ENCODE measurements at regions not wholly inside any gene's neighbourhood (a gene's known extent, or its start where the extent isn't known, plus 50 kb on each side); places are given as distances from the start of the nearest gene placed in this dataset.

- Histone ChIP-seq H3K27ac (ENCODE audit: low read length) (no peak overlapping the region), H4K20me1 (ENCODE audit: insufficient read depth) (no peaks in the 10 kb centered on the region), H3K4me3 (ENCODE audit: low read length) (no peak overlapping the region), H3K79me2 (replicated peaks; ENCODE audit: insufficient read depth, low read length) (no peaks in the 10 kb centered on the region), H3K9me3 (ENCODE audit: low read length) (no peaks in the 10 kb centered on the region), H2AFZ (ENCODE audit: low read depth, low read length) (no peak overlapping the region), H3K9ac (ENCODE audit: low read length) (no peak overlapping the region), H3K27me3 (ENCODE audit: insufficient read depth, low read depth, low read length) (no peaks in the 10 kb centered on the region), H3K4me2 (ENCODE audit: low read length) (no peak overlapping the region), H3K36me3 (ENCODE audit: insufficient read depth, low read length) (no peaks in the 10 kb centered on the region), H3K9me2 (ENCODE audit: insufficient read depth, low read length) (no peaks in the 10 kb centered on the region), H3F3A (ENCODE audit: insufficient read depth, low read length, poor library complexity, severe bottlenecking) (no peaks in the 10 kb centered on the region)
- TF ChIP-seq EZH2 (IDR thresholded peaks at IDR 0.05; ENCODE audit: borderline replicate concordance, insufficient read depth, low read length, poor library complexity, severe bottlenecking) (no peak), SMC3 (conservative IDR thresholded peaks at IDR 0.05; ENCODE audit: poor library complexity) (no peak)
These were observed 260.0 kb upstream of the ST8SIA4 start for GRCh38 chr5:101163088-101163487.

GRCh38 chr5:101160002-101160401 is 256.9 kb upstream of the ST8SIA4 start:
- Histone ChIP-seq H3K9me2 (ENCODE audit: insufficient read depth, low read length) (no peaks in the 10 kb centered on the region), H3K79me2 (replicated peaks; ENCODE audit: insufficient read depth, low read length) (no peaks in the 10 kb centered on the region), H3K36me3 (ENCODE audit: insufficient read depth, low read length) (no peaks in the 10 kb centered on the region), H3K4me2 (ENCODE audit: low read length) (no peak overlapping the region), H3K27me3 (ENCODE audit: insufficient read depth, low read depth, low read length) (no peaks in the 10 kb centered on the region), H3K27ac (ENCODE audit: low read length) (no peak overlapping the region), H3F3A (ENCODE audit: insufficient read depth, low read length, poor library complexity, severe bottlenecking) (no peaks in the 10 kb centered on the region), H4K20me1 (ENCODE audit: insufficient read depth) (no peaks in the 10 kb centered on the region), H3K9me3 (ENCODE audit: low read length) (no peaks in the 10 kb centered on the region), H2AFZ (ENCODE audit: low read depth, low read length) (no peak overlapping the region), H3K9ac (ENCODE audit: low read length) (no peak overlapping the region), H3K4me3 (ENCODE audit: low read length) (no peak overlapping the region)
- TF ChIP-seq REST (IDR thresholded peaks at IDR 0.05; ENCODE audit: borderline replicate concordance) (no peak), SMC3 (conservative IDR thresholded peaks at IDR 0.05; ENCODE audit: poor library complexity) (no peak), TAF1 (IDR thresholded peaks at IDR 0.05; ENCODE audit: low read depth) (no peak), EZH2 (IDR thresholded peaks at IDR 0.05; ENCODE audit: borderline replicate concordance, insufficient read depth, low read length, poor library complexity, severe bottlenecking) (no peak), POLR2AphosphoS5 (IDR thresholded peaks at IDR 0.05) (no peak), EP300 (conservative IDR thresholded peaks at IDR 0.05; ENCODE audit: poor library complexity, severe bottlenecking) (no peak), RAD21 (conservative IDR thresholded peaks at IDR 0.05) (no peak), MXI1 (conservative IDR thresholded peaks at IDR 0.05; ENCODE audit: poor library complexity, severe bottlenecking) (no peak), CTCF (IDR thresholded peaks at IDR 0.05; ENCODE audit: poor library complexity, severe bottlenecking) (no peak)

- H3K9me2 ChIP-seq (ENCODE audit: insufficient read depth, low read length) = no peaks in the 10 kb centered on the region
- no peak overlapping the region for H2AFZ ChIP-seq (ENCODE audit: low read depth, low read length)
- TF ChIP-seq POLR2AphosphoS5 (IDR thresholded peaks at IDR 0.05) (no peak), MXI1 (conservative IDR thresholded peaks at IDR 0.05; ENCODE audit: poor library complexity, severe bottlenecking) (no peak), RAD21 (conservative IDR thresholded peaks at IDR 0.05) (no peak), SMC3 (conservative IDR thresholded peaks at IDR 0.05; ENCODE audit: poor library complexity) (no peak), TAF1 (IDR thresholded peaks at IDR 0.05; ENCODE audit: low read depth) (no peak), EP300 (conservative IDR thresholded peaks at IDR 0.05; ENCODE audit: poor library complexity, severe bottlenecking) (no peak), CTCF (IDR thresholded peaks at IDR 0.05; ENCODE audit: poor library complexity, severe bottlenecking) (no peak), EZH2 (IDR thresholded peaks at IDR 0.05; ENCODE audit: borderline replicate concordance, insufficient read depth, low read length, poor library complexity, severe bottlenecking) (no peak)
- no peak overlapping the region for H3K27ac ChIP-seq (ENCODE audit: low read length)
- no peaks in the 10 kb centered on the region for H3K36me3 ChIP-seq (ENCODE audit: insufficient read depth, low read length)
- H3K4me2 ChIP-seq (ENCODE audit: low read length) = no peak overlapping the region
- no peak overlapping the region for H3K4me3 ChIP-seq (ENCODE audit: low read length)
- no peaks in the 10 kb centered on the region for H3K79me2 ChIP-seq (replicated peaks; ENCODE audit: insufficient read depth, low read length)
- H3K9ac ChIP-seq (ENCODE audit: low read length) = no peak overlapping the region
- H3F3A ChIP-seq (ENCODE audit: insufficient read depth, low read length, poor library complexity, severe bottlenecking) = no peaks in the 10 kb centered on the region
- H4K20me1 ChIP-seq (ENCODE audit: insufficient read depth) = no peaks in the 10 kb centered on the region
- no peaks in the 10 kb centered on the region for H3K27me3 ChIP-seq (ENCODE audit: insufficient read depth, low read depth, low read length)
- no peaks in the 10 kb centered on the region for H3K9me3 ChIP-seq (ENCODE audit: low read length)
These were observed 255.9 kb upstream of the ST8SIA4 start for GRCh38 chr5:101159006-101159405.
